MM.1S (cell line): ENCODE measurements at regions not wholly inside any gene's neighbourhood (a gene's known extent, or its start where the extent isn't known, plus 50 kb on each side); places are given as distances from the start of the nearest gene placed in this dataset.

ENCODE experiments used
- CTCF ChIP-seq: fragments of 300-600 bp; sonication (generic); IDR thresholded peaks from 2 replicates; pipeline ENCODE4 v1.5.1; 2016; ENCODE audit warnings: antibody characterized with exemption, low read length, mixed read lengths
- EZH2 ChIP-seq: fragments of 300-600 bp; sonication (generic); optimal IDR thresholded peaks from 2 replicates; pipeline ENCODE3; 2017; ENCODE audit warnings: low read depth, mild to moderate bottlenecking, antibody characterized with exemption, low read length, mixed read lengths

GRCh38 chr2:33775306-33775705 is 176.2 kb upstream of the FAM98A start:
- TF ChIP-seq EZH2: no peak
- TF ChIP-seq CTCF: no peak
